Osteocyte (in vitro differentiated cells): ENCODE measurements at regions not wholly inside any gene's neighbourhood (a gene's known extent, or its start where the extent isn't known, plus 50 kb on each side); places are given as distances from the start of the nearest gene placed in this dataset.
"Not testable (repeated sequence)": the region's sequence is repeated elsewhere in the genome, so short reads cannot be mapped to it uniquely, and the experiment has no call there.

Experiments
- DNase-seq: peaks from one replicate; pipeline ENCODE4 v3.0.0; 2021; ENCODE audit warnings: mixed read lengths; ENCODE audit not compliant: unreplicated experiment; ENCODE audit errors: extremely low spot score
- H3K27ac Mint-ChIP-seq: one replicate; pipeline ENCODE4 v1.8.0; 2021; ENCODE audit warnings: mild to moderate bottlenecking, mixed read lengths; ENCODE audit not compliant: unreplicated experiment
- H3K27me3 Mint-ChIP-seq: one replicate; pipeline ENCODE4 v1.8.0; 2021; ENCODE audit warnings: mixed read lengths; ENCODE audit not compliant: unreplicated experiment
- H3K36me3 Mint-ChIP-seq: one replicate; pipeline ENCODE4 v1.8.0; 2021; ENCODE audit warnings: mixed read lengths; ENCODE audit not compliant: unreplicated experiment
- H3K4me1 Mint-ChIP-seq: one replicate; pipeline ENCODE4 v1.8.0; 2021; ENCODE audit warnings: mixed read lengths; ENCODE audit not compliant: unreplicated experiment
- H3K4me3 Mint-ChIP-seq: one replicate; pipeline ENCODE4 v1.8.0; 2021; ENCODE audit warnings: mild to moderate bottlenecking, moderate library complexity, mixed read lengths; ENCODE audit not compliant: unreplicated experiment
- H3K9me3 Mint-ChIP-seq: one replicate; pipeline ENCODE4 v1.8.0; 2021; ENCODE audit warnings: mixed read lengths; ENCODE audit not compliant: unreplicated experiment
- TF ChIP-seq, protein P1 (sequence below): fragments of 200-600 bp; sonication (generic); IDR thresholded peaks from 2 replicates; pipeline ENCODE4 v1.5.0; 2021; ENCODE audit warnings: antibody characterized with exemption, mild to moderate bottlenecking, moderate library complexity

DNA sequence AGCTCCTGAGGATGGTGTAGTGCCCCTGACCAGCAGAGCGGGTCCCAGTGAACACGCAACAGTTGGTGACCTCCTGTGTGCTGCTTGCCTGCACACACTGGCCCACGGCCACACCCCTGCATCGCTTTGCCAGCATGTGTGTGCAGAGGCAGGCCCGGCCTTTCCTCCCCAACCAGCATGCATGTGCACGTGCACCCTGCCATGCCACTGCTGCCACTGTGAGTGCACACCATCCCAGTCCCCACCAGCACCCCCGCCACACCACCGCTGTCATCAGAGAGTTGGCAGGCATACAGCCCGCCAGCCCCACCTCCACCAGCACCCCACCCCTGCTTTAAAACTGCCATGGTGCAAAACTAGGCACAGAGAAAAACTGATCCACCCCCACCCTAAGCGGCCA, 197.4 kb upstream of the SRD5A2 start:
- Mint-ChIP-seq H3K9me3 (peaks cover 11% of the 10 kb centered on the region), H3K4me1 (no peaks in the 10 kb centered on the region), H3K4me3 (no peak overlapping the region), H3K27ac (no peak overlapping the region), H3K27me3 (peaks cover 12% of the 10 kb centered on the region), H3K36me3 (no peaks in the 10 kb centered on the region)
- TF ChIP-seq, protein P1, sequence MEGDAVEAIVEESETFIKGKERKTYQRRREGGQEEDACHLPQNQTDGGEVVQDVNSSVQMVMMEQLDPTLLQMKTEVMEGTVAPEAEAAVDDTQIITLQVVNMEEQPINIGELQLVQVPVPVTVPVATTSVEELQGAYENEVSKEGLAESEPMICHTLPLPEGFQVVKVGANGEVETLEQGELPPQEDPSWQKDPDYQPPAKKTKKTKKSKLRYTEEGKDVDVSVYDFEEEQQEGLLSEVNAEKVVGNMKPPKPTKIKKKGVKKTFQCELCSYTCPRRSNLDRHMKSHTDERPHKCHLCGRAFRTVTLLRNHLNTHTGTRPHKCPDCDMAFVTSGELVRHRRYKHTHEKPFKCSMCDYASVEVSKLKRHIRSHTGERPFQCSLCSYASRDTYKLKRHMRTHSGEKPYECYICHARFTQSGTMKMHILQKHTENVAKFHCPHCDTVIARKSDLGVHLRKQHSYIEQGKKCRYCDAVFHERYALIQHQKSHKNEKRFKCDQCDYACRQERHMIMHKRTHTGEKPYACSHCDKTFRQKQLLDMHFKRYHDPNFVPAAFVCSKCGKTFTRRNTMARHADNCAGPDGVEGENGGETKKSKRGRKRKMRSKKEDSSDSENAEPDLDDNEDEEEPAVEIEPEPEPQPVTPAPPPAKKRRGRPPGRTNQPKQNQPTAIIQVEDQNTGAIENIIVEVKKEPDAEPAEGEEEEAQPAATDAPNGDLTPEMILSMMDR: no peak
- DNase-seq: no peak

DNA sequence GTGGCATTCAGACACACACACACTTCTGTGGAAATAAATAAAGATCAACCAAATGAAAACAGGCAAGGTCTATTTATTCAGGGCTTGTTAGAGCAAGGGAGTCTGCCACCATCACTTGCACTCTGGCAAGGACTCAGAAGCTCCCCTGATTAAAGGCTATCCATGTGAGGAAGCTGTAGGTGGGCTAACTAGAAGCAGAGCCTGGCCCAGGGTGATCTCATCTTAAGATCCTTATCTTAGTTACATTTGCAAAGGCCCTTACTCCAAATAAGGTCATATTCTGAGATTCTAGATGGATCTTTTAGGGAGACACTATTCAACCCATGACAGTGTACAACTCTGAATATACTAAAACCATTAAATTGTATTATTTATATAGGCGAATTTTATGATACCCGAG, 190.0 kb upstream of the SRD5A2 start:
- H3K4me3 Mint-ChIP-seq: no peak overlapping the region

DNA sequence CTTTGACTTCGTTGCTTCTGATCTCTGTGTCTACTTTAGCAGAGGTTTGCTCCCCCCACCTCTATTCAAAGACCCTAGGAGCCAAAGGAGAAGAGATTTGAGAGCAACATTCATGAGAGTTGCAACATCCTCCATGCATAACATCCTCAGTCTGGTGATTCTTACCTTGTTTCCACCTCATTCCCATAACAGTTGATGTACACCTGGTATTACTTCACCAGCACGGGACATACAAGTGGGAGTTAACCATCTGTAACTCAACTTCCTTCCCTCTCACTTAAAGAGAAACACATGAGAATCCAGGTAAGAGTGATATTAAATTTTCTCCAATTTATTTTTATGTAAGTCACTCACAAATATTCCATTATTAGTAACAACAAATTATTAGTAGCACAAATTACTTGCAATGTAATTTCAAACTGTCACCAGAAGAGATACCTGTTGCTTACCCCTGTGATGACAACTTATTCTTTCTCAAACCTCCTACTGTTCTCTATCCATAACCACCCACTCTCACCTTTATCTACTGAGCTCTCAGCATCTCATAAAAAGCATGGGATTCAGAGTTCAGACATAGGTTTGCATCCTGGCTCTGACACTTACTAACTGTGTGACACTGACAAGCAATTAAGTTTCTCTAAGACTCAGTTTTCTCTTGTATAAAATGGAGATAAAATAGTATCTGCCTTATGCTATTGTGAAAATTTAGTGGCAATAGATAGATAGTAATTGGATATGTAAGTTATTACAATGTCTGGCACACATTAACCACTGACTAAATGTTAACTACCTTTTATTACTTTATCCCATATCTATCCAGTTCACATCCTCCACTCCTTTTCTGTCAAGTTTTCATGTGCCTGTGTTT, 184.6 kb upstream of the SRD5A2 start:
- no peak for DNase-seq
- no peaks in the 10 kb centered on the region for H3K36me3 Mint-ChIP-seq

More for the DNA sequence above, 190.0 kb upstream of the SRD5A2 start:
- no peaks in the 10 kb centered on the region for H3K9me3 Mint-ChIP-seq
- H3K4me1 Mint-ChIP-seq: no peaks in the 10 kb centered on the region
- TF ChIP-seq, protein P1: no peak
- no peak overlapping the region for H3K27ac Mint-ChIP-seq
- peaks cover 15% of the 10 kb centered on the region for H3K27me3 Mint-ChIP-seq
- no peaks in the 10 kb centered on the region for H3K36me3 Mint-ChIP-seq
- no peak for DNase-seq

DNA sequence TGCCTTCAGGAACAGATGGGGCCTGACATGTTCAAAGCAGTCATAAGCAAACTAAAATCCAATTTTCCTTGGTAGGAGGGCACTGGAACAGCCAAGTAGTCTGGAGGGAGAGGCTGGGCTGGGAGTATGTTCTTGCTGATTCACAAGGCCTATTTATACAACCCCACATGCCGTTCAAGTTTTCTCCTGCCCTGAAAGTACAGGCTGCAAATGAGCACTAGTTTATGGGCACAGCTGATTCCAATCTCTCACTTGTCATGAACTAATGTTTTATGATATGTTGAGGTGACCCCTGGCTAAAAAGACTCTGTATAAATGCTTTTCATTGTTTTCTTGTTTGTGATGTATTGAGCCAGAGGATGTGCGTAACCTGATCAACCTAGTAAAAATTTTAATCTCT, 183.4 kb upstream of the SRD5A2 start:
- Mint-ChIP-seq H3K9me3 (no peaks in the 10 kb centered on the region), H3K27me3 (peaks cover 3% of the 10 kb centered on the region), H3K4me1 (no peaks in the 10 kb centered on the region), H3K4me3 (no peak overlapping the region), H3K27ac (no peak overlapping the region), H3K36me3 (no peaks in the 10 kb centered on the region)
- DNase-seq: no peak
- TF ChIP-seq, protein P1: no peak

More for the DNA sequence above, 184.6 kb upstream of the SRD5A2 start:
- Mint-ChIP-seq H3K4me3 (no peak overlapping the region), H3K4me1 (no peaks in the 10 kb centered on the region), H3K27ac (no peak overlapping the region), H3K9me3 (no peaks in the 10 kb centered on the region), H3K27me3 (peaks cover 3% of the 10 kb centered on the region)
- TF ChIP-seq, protein P1: no peak

DNA sequence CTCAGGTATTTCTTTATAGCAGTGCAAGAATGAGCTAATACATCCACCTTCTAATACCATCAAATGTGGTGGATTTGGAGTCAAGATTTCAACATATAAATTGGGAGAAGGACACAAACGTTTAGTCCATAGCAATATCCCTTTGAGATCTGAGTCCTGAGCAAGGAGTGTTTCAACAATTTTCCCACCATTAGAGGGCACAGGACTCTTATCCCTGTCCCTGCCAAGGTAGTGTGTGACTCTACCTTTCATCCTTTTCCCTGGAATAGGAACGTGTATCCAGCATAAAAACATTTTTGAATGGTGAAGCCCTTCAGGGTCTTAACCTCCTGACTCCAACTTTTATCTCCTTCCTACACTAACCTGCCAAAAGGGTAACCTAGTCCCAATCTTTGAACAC, 181.3 kb upstream of the SRD5A2 start:
- TF ChIP-seq, protein P1: no peak
- H3K4me1 Mint-ChIP-seq: no peaks in the 10 kb centered on the region
- H3K4me3 Mint-ChIP-seq: no peak overlapping the region
- no peak overlapping the region for H3K27ac Mint-ChIP-seq
- DNase-seq: no peak
- H3K27me3 Mint-ChIP-seq: no peaks in the 10 kb centered on the region
- H3K36me3 Mint-ChIP-seq: no peaks in the 10 kb centered on the region
- no peaks in the 10 kb centered on the region for H3K9me3 Mint-ChIP-seq

DNA sequence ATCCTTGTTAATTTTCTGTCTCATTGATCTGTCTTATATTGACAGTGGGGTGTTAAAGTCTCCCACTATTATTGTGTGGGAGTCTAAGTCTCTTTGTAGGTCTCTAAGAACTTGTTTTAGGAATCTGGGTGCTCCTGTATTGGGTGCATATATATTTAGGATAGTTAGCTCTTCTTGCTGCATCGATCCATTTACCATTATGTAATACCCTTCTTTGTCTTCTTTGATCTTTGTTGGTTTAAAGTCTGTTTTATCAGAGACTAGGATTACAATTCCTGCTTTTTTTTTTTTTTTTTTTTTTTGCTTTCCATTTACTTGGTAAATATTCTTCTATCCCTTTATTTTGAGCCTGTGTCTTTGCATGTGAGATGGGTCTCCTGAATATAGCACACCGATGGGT, 176.6 kb upstream of the SRD5A2 start:
- H3K36me3 Mint-ChIP-seq, DNase-seq, H3K27ac Mint-ChIP-seq, H3K27me3 Mint-ChIP-seq, H3K9me3 Mint-ChIP-seq, H3K4me3 Mint-ChIP-seq, H3K4me1 Mint-ChIP-seq: not testable (repeated sequence)

DNA sequence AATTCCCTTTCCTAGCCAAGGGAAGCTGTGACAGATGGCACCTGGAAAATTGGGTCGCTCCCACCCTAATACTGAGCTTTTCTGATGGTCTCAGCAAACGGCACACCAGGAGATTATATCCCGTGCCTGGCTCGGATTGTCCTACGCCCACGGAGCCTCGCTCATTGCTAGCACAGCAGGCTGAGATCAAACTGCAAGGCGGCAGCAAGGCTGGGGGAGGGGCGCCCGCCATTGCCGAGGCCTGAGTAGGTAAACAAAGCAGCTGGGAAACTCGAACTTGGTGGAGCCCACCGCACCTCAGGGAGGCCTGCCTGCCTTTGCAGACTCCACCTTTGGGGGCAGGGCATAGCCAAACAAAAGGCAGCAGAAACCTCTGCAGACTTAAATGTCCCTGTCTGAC, 168.0 kb upstream of the SRD5A2 start:
- H3K27me3 Mint-ChIP-seq, H3K4me1 Mint-ChIP-seq, H3K4me3 Mint-ChIP-seq, H3K36me3 Mint-ChIP-seq, H3K27ac Mint-ChIP-seq, DNase-seq: not testable (repeated sequence)
- peaks cover 27% of the 10 kb centered on the region for H3K9me3 Mint-ChIP-seq
